Stimulated activated CD4-positive, alpha-beta T cell treated with anti-CD3 and anti-CD28 coated beads, TNF-alpha, amount 100 ng/mL, for 24 hours (primary cell): ENCODE measurements at regions not wholly inside any gene's neighbourhood (a gene's known extent, or its start where the extent isn't known, plus 50 kb on each side); places are given as distances from the start of the nearest gene placed in this dataset.

Source experiments
- DNase-seq, 3 experiments: peaks; one replicate each; pipeline ENCODE4 v3.0.0-alpha.2; 2020; ENCODE audit warnings: low read depth in 3 of 3

GRCh38 chr13:76094645-76095044 is 458.5 kb downstream of the LMO7 start:
- DNase-seq = no peak

- DNase-seq = no peak
These were observed 454.9 kb downstream of the LMO7 start for GRCh38 chr13:76091076-76091475.

- DNase-seq = no peak
These were observed 450.6 kb downstream of the LMO7 start for GRCh38 chr13:76086729-76087128.

- DNase-seq = no peak
These were observed 431.7 kb downstream of the LMO7 start for GRCh38 chr13:76067850-76068249.

- no peak for DNase-seq
These were observed 417.1 kb downstream of the LMO7 start for GRCh38 chr13:76053181-76053580.

- DNase-seq = no peak
These were observed 413.2 kb downstream of the LMO7 start for GRCh38 chr13:76049376-76049746.

- DNase-seq = no peak
These were observed 412.7 kb downstream of the LMO7 start for GRCh38 chr13:76048675-76049375.

- no peak for DNase-seq
These were observed 412.0 kb downstream of the LMO7 start for GRCh38 chr13:76048131-76048530.

GRCh38 chr13:76043874-76044273 is 407.7 kb downstream of the LMO7 start:
- DNase-seq = no peak

GRCh38 chr13:76038920-76039716 is 403.0 kb downstream of the LMO7 start:
- DNase-seq = no peak

- DNase-seq = no peak
These were observed 400.0 kb downstream of the LMO7 start for GRCh38 chr13:76036176-76036575.

GRCh38 chr13:76035711-76036110 is 399.6 kb downstream of the LMO7 start:
- DNase-seq = no peak

GRCh38 chr13:76029706-76030105 is 393.6 kb downstream of the LMO7 start:
- DNase-seq = no peak

- no peak for DNase-seq
These were observed 393.0 kb downstream of the LMO7 start for GRCh38 chr13:76029088-76029487.

GRCh38 chr13:76027131-76027530 is 391.0 kb downstream of the LMO7 start:
- DNase-seq = no peak

GRCh38 chr13:76025392-76025791 is 389.3 kb downstream of the LMO7 start:
- no peak for DNase-seq

GRCh38 chr13:76024151-76024550 is 388.0 kb downstream of the LMO7 start:
- DNase-seq = no peak

- DNase-seq = no peak
These were observed 387.5 kb downstream of the LMO7 start for GRCh38 chr13:76023652-76024051.

GRCh38 chr13:76020421-76020955 is 384.4 kb downstream of the LMO7 start:
- no peak for DNase-seq

- no peak for DNase-seq
These were observed 383.4 kb downstream of the LMO7 start for GRCh38 chr13:76019421-76020044.

- no peak for DNase-seq
These were observed 381.9 kb downstream of the LMO7 start for GRCh38 chr13:76017861-76018556.

GRCh38 chr13:76016799-76017400 is 380.8 kb downstream of the LMO7 start:
- no peak for DNase-seq
